HEK293T (cell line): ENCODE measurements at regions not wholly inside any gene's neighbourhood (a gene's known extent, or its start where the extent isn't known, plus 50 kb on each side); places are given as distances from the start of the nearest gene placed in this dataset.

Source experiments
- ARNT ChIP-seq: fragments of 450-650 bp; IDR thresholded peaks from 2 replicates; pipeline ENCODE4 v1.6.1; 2017; ENCODE audit warnings: mild to moderate bottlenecking
- BHLHE40 ChIP-seq: fragments of 450-650 bp; IDR thresholded peaks from 2 replicates; pipeline ENCODE4 v1.6.1; 2016; ENCODE audit warnings: mild to moderate bottlenecking, moderate library complexity, borderline replicate concordance
- CTBP1 ChIP-seq: fragments of 450-650 bp; IDR thresholded peaks from 2 replicates; pipeline ENCODE4 v1.6.1; 2016; ENCODE audit warnings: borderline replicate concordance
- ELF4 ChIP-seq: fragments of 450-650 bp; IDR thresholded peaks from 2 replicates; pipeline ENCODE4 v1.6.1; 2017; ENCODE audit warnings: antibody characterized with exemption
- FOXA1 ChIP-seq: fragments of 450-650 bp; IDR thresholded peaks from 2 replicates; pipeline ENCODE4 v1.6.1; 2016; ENCODE audit warnings: mild to moderate bottlenecking
- FOXK2 ChIP-seq: fragments of 450-650 bp; IDR thresholded peaks from 2 replicates; pipeline ENCODE4 v1.6.1; 2016; ENCODE audit warnings: mild to moderate bottlenecking
- FOXM1 ChIP-seq: fragments of 450-650 bp; IDR thresholded peaks from 2 replicates; pipeline ENCODE4 v1.6.1; 2017; ENCODE audit warnings: mild to moderate bottlenecking, borderline replicate concordance
- HDGF ChIP-seq: fragments of 450-650 bp; IDR thresholded peaks from 2 replicates; pipeline ENCODE4 v1.6.1; 2017; ENCODE audit warnings: antibody characterized with exemption, borderline replicate concordance
- LEF1 ChIP-seq: fragments of 450-650 bp; IDR thresholded peaks from 2 replicates; pipeline ENCODE4 v1.6.1; 2017; ENCODE audit warnings: mild to moderate bottlenecking, borderline replicate concordance
- NFRKB ChIP-seq: fragments of 450-650 bp; IDR thresholded peaks from 2 replicates; pipeline ENCODE4 v1.6.1; 2016; ENCODE audit warnings: mild to moderate bottlenecking, moderate library complexity
- SP1 ChIP-seq: fragments of 450-650 bp; IDR thresholded peaks from 2 replicates; pipeline ENCODE4 v1.6.1; 2017
- SUZ12 ChIP-seq: fragments of 450-650 bp; IDR thresholded peaks from 2 replicates; pipeline ENCODE4 v1.6.1; 2016; ENCODE audit warnings: mild to moderate bottlenecking
- TARDBP ChIP-seq: fragments of 450-650 bp; IDR thresholded peaks from 2 replicates; pipeline ENCODE4 v1.6.1; 2016
- ZNF384 ChIP-seq: fragments of 450-650 bp; IDR thresholded peaks from 2 replicates; pipeline ENCODE4 v1.6.1; 2016

- no peak for TF ChIP-seq ELF4
- no peak for TF ChIP-seq FOXK2
- TF ChIP-seq SUZ12: no peak
- no peak for TF ChIP-seq NFRKB
- no peak for TF ChIP-seq SP1
- TF ChIP-seq HDGF: no peak
- no peak for TF ChIP-seq CTBP1
- no peak for TF ChIP-seq BHLHE40
- TF ChIP-seq FOXA1: no peak
- TF ChIP-seq ZNF384: no peak
- TF ChIP-seq ARNT: no peak
- TF ChIP-seq TARDBP: no peak
- no peak for TF ChIP-seq LEF1
- TF ChIP-seq FOXM1: no peak
These were observed 141.7 kb upstream of the ABCA1 start for GRCh38 chr9:105069696-105070095.
